ENCODE measurements at regions not wholly inside any gene's neighbourhood (a gene's known extent, or its start where the extent isn't known, plus 50 kb on each side); places are given as distances from the start of the nearest gene placed in this dataset.
"Not testable (repeated sequence)": the region's sequence is repeated elsewhere in the genome, so short reads cannot be mapped to it uniquely, and the experiment has no call there.

GRCh38 chr10:44246287-44246686, 138.6 kb downstream of the CXCL12 start:
- TF ChIP-seq CTCF (IDR thresholded peaks at IDR 0.05); TCF7L2 (IDR thresholded peaks at IDR 0.05; ENCODE audit: low read depth, low read length): not testable (repeated sequence)
